SIG-M5 (cell line): ENCODE measurements at regions not wholly inside any gene's neighbourhood (a gene's known extent, or its start where the extent isn't known, plus 50 kb on each side); places are given as distances from the start of the nearest gene placed in this dataset.

Experiments
- DNase-seq: peaks from one replicate; lab custom pipeline; 2025; lab: John Stamatoyannopoulos, UW

- no peak for DNase-seq
Measured at GRCh38 chr11:109972939-109973338, 120.3 kb upstream of the ZC3H12C start.

- no peak for DNase-seq
Measured at GRCh38 chr11:109973486-109973885, 119.7 kb upstream of the ZC3H12C start.

- no peak for DNase-seq
Measured at GRCh38 chr11:109974523-109974922, 118.7 kb upstream of the ZC3H12C start.

GRCh38 chr11:109978895-109979294 is 114.3 kb upstream of the ZC3H12C start:
- no peak for DNase-seq

GRCh38 chr11:109981031-109981636 is 112.1 kb upstream of the ZC3H12C start:
- no peak for DNase-seq

- no peak for DNase-seq
Measured at GRCh38 chr11:109983358-109983757, 109.8 kb upstream of the ZC3H12C start.

GRCh38 chr11:109984634-109985289 is 108.4 kb upstream of the ZC3H12C start:
- no peak for DNase-seq

GRCh38 chr11:109986488-109986887 is 106.7 kb upstream of the ZC3H12C start:
- no peak for DNase-seq

GRCh38 chr11:109991835-109992234 is 101.4 kb upstream of the ZC3H12C start:
- DNase-seq = no peak

- no peak for DNase-seq
Measured at GRCh38 chr11:109993786-109994185, 99.4 kb upstream of the ZC3H12C start.

- DNase-seq = no peak
Measured at GRCh38 chr11:109994907-109995306, 98.3 kb upstream of the ZC3H12C start.

- no peak for DNase-seq
Measured at GRCh38 chr11:109996060-109996459, 97.1 kb upstream of the ZC3H12C start.

GRCh38 chr11:109998921-109999320 is 94.3 kb upstream of the ZC3H12C start:
- DNase-seq = no peak

GRCh38 chr11:110000031-110000502 is 93.1 kb upstream of the ZC3H12C start:
- peak; percentile 78 for DNase-seq

GRCh38 chr11:110000850-110001249 is 92.3 kb upstream of the ZC3H12C start:
- no peak for DNase-seq

- no peak for DNase-seq
Measured at GRCh38 chr11:110003426-110003825, 89.8 kb upstream of the ZC3H12C start.

GRCh38 chr11:110011595-110011994 is 81.6 kb upstream of the ZC3H12C start:
- DNase-seq = no peak

- DNase-seq = no peak
Measured at GRCh38 chr11:110015695-110016094, 77.5 kb upstream of the ZC3H12C start.

- DNase-seq = no peak
Measured at GRCh38 chr11:110019675-110020074, 73.5 kb upstream of the ZC3H12C start.

GRCh38 chr11:110022548-110022947 is 70.6 kb upstream of the ZC3H12C start:
- DNase-seq = no peak

- no peak for DNase-seq
Measured at GRCh38 chr11:110023711-110024110, 69.5 kb upstream of the ZC3H12C start.

- no peak for DNase-seq
Measured at GRCh38 chr11:110026858-110027626, 66.2 kb upstream of the ZC3H12C start.
